NCI-H2196 (cell line): ENCODE measurements at regions not wholly inside any gene's neighbourhood (a gene's known extent, or its start where the extent isn't known, plus 50 kb on each side); places are given as distances from the start of the nearest gene placed in this dataset.
"Not testable (repeated sequence)": the region's sequence is repeated elsewhere in the genome, so short reads cannot be mapped to it uniquely, and the experiment has no call there.

Experiments used
- DNase-seq: peaks from one replicate; lab custom pipeline; 2025; ENCODE audit not compliant: unreplicated experiment; lab: John Stamatoyannopoulos, UW

DNA sequence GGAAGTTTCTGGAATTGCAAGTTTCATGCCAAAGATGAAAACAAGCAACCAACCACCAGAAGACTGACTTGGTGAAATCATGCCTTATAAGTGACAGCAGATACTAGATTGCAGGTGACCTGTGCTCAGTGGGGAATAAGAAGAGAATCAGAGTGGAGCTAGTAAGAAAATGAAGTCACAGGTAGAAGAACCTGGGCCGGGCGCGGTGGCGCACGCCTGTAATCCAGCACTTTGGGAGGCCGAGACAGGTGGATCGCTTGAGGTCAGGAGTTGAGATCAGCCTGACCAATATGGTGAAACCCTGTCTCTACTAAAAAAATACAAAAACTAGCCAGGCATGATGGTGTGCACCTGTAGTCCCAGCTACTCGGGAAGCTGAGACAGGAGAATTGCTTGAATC lies 251.7 kb upstream of the PODXL start:
- not testable (repeated sequence) for DNase-seq

DNA sequence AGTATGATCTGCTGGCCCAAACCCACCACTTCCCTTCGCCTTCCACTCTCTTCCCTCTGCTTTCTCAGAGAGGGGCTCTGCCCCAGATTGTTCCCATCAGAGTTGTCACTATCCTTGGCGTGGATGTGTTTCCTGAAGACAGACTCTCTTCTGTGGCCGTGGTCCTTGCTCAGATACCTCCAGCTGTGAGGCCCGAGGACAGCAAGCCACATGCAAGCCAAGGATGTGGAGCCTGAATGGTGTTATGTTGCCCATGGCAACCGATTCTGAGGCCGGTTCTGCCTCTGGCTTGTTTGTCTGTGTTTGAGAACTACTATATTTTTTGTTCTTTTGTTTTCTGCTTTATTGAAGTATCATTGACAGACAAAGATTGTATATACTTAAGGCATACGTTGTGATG lies 247.4 kb upstream of the PODXL start:
- no peak for DNase-seq

DNA sequence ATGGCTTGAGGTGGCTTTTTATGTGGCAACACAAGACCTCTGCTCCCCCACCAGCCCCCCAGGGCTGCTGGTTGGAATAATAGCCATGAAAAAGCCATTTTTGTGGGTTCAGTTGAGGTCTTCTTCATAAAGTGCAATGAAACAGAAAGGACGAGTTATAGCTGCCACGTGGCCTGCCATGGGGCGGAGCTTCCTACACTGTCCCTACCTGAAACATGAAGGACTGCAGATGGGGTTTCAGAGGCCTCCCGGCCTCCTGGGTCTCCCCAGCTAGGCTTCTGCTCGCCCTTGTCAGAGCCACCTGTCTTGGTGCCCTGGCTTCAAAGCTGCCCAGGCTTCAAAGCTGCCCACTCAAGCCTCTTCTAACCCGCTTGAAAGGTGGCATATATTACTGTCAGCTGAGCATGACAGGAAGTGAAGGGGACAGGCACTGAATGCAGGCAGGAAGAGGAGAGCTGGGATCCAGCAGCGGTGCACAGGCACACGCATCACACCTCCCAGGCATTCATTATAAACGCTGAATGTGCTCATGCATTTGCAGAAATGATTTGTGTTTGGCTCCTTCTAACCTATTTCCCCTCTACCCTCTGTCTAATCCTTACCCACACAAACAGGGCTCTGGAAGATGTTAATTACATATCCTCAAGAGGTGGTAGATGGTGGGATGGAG lies 245.9 kb upstream of the PODXL start:
- no peak for DNase-seq

DNA sequence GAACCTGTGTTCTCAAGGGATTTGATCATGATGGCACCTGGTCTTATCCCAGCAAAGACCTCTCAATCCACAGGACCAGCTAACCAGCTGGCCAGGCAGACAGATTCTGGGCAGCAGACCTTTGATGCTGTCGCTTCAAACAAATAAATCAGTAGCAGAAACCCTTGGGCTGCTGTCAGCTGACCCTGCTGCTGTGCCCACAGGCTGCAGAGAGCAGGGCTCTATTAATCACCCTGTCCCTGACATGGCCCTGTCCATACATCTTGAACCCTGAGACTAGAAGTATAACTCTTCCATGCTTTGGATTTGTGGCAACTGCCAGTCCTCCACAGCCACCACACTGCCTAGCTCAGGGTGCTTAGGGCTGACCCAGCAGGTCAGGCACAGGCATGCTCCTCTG lies 244.1 kb upstream of the PODXL start:
- no peak for DNase-seq

DNA sequence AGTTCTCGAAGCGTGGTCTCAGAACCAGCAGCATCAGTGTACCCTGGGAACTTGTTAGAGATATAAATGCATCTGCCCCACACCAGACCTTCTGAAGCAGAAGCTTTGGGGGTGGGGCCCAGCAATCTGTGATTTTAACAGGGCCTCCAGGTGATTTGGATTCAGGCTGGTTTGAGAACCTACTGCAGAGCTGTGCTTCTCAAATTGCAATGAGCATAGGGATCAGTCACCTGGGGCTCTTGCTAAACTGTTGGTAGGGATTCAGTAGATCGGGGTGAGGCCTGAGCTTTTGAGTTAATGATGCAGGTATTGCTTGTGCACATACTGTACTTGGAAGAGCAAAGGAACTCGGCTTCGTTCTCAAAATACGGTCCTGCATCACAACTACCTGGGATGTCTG lies 243.6 kb upstream of the PODXL start:
- DNase-seq: no peak

DNA sequence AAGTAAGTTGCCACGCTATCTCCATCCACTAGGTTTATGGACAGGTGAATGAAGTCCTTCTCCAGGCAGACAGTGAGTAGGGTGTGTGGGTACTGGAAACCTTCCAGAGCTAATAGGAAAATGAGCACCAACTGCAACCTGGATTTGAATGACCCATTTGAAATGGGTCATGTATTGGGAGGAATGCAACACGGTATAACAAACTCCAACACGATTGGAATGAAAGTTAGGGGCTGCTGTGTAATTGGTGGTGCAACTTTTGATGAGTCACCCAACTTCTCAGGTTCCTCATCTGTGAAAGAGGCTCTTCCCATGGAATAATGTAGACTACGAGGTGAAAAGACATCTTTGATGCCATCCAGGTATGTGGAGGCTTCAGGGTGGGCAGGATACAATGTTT lies 241.4 kb upstream of the PODXL start:
- DNase-seq: no peak

DNA sequence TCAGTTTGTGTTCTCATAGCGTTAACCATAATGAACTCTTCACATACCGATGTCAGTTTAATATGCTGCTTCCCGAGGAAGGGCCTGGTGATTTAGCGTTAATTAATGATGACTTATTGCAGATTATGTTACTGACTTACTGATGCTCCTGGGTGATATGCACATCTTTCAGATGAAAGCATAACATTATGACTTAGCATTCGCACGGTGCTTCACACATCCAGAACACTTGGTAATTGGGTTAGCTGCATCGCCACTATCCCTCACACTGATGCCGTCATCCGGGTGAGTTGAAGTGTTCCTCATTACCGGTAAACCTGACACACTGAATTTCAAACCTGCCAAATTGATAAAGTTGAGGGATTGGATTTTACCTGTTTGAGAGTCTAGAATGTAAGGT lies 239.0 kb upstream of the PODXL start:
- DNase-seq: no peak

DNA sequence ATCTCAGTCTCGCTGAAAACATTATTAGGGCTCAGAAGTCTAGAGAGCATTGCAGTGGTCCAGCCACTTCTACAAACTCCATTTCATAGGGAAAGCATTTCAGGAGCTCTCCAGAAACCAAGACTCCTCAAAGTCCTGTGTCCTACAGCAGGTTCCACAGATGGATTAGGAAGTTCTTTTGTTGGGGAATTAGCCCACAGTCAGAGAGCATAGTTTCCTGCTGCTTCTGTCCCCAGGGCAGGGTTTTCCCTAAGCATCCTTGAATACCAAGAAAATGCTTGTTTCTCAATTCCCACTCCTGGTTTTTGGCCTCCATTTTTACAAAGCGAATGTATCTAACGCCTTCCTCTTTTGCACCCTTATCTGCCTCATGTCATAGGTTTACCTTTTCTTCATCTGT lies 235.9 kb upstream of the PODXL start:
- DNase-seq: no peak

DNA sequence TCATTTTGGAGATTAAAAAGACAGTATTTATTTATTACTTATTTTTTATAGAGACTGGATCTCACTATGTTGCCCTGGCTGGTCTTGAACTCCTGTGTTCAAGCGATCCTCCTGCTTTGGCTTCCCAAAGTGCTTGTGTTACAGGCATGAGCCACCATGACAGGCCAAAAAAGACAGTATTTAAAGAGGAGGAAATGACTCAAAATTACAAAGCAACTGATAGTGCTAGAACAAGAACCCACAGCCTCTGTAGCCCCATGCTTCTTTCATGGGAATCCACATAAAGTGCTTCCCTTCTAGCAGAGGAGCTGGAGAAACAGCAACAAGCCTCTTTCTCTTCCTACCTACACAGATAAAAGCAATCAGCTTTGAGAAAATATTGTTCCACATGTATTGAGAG lies 230.7 kb upstream of the PODXL start:
- DNase-seq: no peak

DNA sequence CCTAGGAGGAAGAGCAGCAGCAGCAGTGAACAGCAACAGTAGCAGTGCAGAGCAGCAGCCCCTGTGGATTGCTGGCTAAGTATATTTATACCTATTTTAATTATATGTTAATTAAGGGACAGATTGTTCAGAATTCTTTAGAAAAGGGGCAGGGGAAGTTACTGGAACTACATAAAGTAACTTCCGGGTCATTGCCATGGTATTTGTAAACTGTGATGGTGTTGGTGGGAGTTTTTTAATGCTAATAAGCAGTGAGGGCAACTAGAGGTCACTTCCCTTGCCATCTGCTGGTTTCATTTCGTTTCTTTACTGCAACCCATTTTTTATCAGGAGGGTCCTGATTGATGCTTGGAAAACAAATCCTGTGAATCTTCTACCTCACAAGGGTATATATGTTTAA lies 229.8 kb upstream of the PODXL start:
- no peak for DNase-seq

DNA sequence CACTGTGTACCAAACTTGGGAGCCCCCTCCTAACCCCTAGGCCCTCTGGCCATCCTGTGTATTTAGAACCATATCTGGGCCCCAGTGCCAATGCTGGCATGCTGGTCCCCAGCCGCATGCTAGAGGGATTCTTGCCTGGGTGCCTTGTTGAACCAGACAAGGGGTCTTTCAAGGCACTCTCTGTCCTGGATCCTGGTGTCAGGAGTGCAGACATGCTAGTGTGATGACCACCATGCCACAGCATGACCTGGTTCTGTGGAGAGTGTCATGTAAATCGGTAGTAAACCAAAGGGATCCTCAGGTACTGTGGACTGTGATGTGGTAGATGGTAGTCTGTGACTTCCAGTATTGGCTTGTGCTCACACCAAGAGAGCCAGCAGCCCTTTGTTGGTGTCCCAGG lies 222.2 kb upstream of the PODXL start:
- DNase-seq: no peak

DNA sequence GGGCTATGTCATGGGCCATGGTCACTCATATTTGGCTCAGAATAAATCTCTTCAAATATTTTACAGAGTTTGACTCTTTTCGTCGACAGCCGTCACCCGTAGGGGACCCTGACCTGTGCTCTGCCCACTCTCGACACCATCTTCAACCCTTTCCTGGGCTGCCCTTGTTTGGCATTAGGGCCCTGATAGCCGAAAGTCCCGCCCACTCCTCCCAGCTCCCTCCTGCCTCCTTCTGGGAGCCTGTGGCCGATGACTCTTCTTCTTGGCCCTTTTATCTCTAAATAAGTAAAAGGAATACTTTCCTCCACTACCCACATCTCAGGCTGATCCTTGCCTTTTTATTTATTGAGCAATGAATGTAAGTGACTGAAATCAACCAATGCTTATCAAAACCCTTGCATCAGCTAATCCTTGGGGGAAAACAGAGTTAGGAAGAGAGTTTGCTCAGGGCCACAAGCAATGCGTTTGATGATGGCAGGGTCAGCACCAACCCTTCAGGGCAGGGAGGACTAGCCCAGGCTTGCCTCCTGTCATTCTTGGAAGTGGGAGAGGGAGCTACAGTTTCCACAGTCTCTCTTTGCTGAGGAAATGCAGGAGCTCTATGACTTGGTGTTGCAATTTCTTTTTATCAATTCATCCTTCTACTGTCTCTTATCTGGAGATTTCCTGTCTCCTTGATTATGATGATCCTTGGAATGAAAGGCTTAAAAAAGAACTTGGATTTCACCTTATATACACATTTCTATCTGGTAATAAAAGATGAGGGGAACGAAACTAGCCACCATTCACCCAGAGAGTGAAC lies 218.2 kb upstream of the PODXL start:
- no peak for DNase-seq

DNA sequence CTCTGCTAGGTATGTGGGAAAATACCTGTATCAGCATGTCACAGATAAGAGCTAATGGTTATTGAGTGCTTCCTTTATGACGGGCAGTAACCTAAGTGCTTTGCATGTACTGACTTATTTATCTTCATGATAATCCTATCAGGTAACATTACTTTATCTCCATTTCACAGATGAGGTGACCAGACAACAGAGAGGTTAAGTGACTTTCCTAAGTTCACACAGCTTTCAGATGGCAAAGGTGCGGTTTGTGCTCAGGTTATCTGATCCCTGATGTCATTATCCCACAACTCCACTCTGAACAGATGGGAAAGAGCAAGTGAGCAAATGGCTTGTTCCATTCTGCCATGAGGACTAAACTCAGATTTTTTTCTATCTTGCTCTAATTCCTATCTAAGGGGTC lies 217.0 kb upstream of the PODXL start:
- no peak for DNase-seq

DNA sequence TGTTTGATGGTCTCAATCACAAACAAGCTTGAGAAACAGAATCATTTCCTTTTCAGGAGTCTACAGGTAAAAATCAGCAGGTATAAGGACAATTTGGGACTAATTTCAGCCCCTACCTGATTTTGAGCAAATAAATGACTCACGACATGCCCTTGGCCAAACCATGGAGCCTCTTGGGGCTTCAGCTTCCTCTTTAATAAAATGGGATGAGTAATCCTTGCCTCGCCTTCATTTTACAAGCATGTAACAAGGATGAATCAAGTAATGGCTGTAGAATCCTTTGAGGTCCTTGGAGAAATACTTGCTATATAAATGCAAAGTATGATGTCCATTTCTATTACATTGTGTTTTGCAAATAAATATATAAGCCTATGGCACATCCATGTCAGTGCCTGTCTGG lies 212.8 kb upstream of the PODXL start:
- DNase-seq: no peak

DNA sequence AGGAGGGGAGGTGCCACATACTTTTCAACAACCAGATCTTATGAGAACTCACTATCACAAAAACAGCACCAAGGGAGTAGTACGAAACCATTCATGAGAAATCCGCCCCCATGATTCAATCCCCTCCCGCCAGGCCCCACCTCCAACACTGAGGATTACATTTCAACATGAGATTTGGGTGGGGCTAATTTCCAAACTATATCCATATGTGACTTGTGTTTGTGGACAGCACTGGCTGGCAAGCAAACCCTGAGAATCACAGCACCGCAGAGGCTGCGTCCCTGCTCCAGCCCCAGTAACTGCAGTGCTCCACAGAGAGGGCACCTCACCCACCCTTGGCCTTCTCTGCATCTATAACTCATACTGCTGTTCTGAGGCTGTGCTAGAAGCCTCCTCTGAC lies 211.2 kb upstream of the PODXL start:
- no peak for DNase-seq

DNA sequence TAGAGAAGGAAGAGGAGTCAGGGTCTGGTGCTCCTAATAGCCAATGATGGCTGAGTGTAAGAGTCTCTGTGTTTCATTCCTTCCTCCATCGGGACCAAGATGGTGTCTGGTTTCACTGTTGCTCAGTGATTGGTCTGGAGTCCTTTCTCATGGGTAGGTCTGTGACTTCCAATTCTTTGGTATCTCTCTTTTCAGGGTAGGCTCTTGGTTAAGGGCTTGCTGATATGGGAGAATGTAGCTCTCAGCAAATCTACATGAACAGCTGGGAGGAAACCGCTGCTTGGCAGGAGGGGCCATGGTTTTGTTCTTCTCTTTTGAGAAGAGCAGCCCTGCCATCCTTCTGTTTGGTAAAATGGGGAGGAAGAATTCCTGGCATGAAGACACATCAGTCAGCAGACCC lies 209.1 kb upstream of the PODXL start:
- no peak for DNase-seq

DNA sequence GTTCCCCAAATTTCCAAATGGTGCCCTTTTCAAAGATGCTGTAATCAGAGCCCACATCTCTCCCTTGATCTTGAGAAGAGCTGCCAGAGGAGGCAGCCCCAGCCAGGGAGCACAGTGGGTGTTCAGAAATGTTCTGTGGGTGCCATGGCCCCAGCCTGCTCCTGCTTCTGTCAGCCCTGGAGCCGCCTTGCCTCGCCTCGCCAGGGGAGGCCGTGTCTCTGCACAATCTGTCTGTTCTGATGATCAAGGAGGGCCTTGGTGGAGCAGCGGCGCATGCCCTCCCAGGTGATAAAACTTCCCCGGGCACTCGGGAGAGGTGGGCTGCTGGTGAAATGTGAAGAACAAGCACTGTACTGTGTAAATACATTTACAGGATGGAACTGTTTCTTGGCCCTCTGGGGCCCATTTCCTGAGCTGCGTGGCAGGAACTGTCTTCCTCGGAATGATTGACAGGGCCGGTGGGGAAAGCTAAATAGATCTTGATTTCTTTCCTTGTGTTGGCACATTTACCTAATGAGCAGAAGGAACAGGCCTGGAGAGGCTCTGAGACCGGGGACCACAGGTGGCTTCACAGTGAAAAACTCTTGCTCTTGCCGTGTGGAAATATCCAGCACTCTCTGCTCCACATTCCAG lies 207.8 kb upstream of the PODXL start:
- no peak for DNase-seq

DNA sequence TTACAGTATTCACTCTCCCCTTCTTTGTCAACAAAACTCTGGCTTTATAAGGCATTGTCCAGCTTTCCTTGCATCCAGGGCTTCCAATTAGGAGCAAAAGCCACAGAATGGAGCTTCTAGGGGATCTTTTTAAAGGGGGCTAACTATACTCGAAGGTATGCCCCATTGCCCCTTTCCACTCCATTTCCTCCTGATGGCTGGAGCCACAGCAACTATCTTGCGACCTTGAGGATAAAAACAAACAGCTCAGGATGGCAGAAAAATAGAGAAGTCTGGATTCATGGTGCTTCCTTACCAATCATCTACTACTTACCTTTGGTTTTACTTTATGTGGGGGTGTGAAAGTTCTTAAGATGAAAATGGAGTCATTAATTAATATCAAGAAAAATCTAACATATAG lies 206.3 kb upstream of the PODXL start:
- DNase-seq: no peak

DNA sequence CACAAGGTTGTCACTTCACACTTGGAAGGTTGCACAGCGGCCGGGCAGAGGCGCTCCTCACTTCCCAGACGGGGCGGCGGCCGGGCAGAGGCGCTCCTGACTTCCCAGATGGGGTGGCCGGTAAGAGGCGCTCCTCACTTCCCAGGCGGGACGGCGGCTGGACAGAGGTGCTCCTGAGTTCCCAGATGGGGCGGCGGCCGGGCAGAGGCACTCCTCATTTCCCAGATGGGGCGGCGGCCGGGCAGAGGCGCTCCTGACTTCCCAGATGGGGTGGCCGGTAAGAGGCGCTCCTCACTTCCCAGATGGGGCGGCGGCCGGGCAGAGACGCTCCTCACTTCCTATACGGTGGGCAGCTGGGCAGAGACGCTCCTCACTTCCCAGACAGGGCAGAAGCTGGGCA lies 199.4 kb upstream of the PODXL start:
- not testable (repeated sequence) for DNase-seq

DNA sequence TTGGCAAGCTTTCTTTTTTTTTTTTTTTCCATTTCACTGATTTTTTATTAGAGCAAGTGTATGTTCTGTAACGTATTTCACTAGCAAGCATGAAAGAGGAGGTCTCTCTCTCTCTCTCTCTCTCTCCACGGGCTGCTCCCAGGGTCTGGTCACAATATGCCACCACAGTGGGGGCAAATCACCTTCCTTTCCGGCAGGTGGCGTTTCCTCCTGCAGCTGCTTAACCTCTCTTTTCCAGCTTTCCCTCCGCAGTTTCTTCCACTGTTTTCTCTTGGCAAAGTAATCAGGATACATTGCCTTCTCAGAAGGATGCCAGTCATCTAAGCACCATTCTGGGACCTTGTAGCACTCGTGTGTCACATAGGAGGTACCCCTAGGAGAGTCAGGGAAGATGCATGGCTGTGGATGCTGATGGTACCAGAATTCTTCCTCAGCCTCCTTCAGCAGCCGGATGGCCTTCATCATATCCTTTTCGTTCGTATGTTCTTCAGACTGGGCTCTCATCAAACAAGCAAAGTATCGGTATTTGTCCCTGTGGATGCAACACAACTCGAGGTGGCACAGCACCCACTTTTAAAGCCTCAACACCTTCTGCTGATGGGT lies 197.3 kb upstream of the PODXL start:
- DNase-seq: peak; percentile 2

DNA sequence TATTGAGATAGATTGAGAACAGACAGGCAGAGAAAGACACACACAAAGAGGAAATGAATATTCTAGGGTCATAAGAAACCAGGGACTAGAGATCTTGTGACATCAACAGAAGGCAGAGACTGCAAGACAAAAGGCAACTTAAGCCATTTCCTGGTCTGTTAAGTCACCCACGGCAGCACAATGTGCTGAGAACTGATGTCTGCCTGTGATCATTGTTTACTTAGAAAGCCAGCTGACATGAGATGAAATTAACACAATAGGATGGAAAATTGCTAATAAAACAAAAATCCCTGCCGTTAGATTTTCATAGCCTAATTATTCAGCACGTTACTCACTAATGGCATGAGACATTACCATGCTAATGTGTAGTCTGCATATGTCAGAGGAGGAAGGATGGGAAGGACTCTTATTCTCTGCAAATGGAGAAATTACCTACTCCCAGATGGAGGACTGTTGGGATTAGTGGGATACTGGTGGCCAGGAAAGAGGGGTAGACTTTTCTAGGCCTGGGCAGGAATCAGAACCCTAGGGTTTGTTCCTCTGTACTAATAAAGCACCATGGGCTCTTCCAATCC lies 191.3 kb upstream of the PODXL start:
- DNase-seq: no peak
